ENCODE measurements at regions not wholly inside any gene's neighbourhood (a gene's known extent, or its start where the extent isn't known, plus 50 kb on each side); places are given as distances from the start of the nearest gene placed in this dataset.

- WGBS, 4 donors, result 13 to 24% (median 16%) methylated on average over 2 of the region's 2 CpGs
- Histone ChIP-seq H3K27ac (peak overlapping the region; percentile 46 to 86 (median 81)), H3K27me3 (no peaks in the 10 kb centered on the region), H3K4me3 (no peak overlapping the region), H3K9me3 (replicated peaks in 1 of 3) (no peaks in the 10 kb centered on the region), H3K4me1 (replicated peaks in 1 of 2) (peaks cover 16 to 21% of the 10 kb centered on the region in 2 donors), H3K36me3 (replicated peaks in 1 of 2) (no peaks in the 10 kb centered on the region)
- peak; percentile 44 to 84 (median 74) for DNase-seq
- no peak for TF ChIP-seq CTCF (IDR thresholded peaks at IDR 0.05)
- peak in 1 of 2 donors; percentile 51 for TF ChIP-seq POLR2A (IDR thresholded peaks at IDR 0.05)
- intact Hi-C loops (cut with DNase I), result no loop called here
Measured at GRCh38 chr6:155528982-155529453, 73.4 kb upstream of the NOX3 start.

- Histone ChIP-seq H3K36me3 (replicated peaks in 1 of 2) (no peaks in the 10 kb centered on the region), H3K4me1 (replicated peaks in 1 of 2) (peaks cover 16 to 21% of the 10 kb centered on the region in 2 donors), H3K27ac (peak overlapping the region; percentile 55 to 86 (median 79)), H3K4me3 (no peak overlapping the region), H3K27me3 (no peaks in the 10 kb centered on the region), H3K9me3 (replicated peaks in 1 of 3) (no peaks in the 10 kb centered on the region)
- DNase-seq, result no peak
- 32 to 48% (median 40%) methylated on average over 1 of the region's 1 CpG for WGBS, 4 donors
- TF ChIP-seq POLR2A (IDR thresholded peaks at IDR 0.05), result no peak
- no peak for TF ChIP-seq CTCF (IDR thresholded peaks at IDR 0.05)
- intact Hi-C loops (cut with DNase I), result no loop called here
Measured at GRCh38 chr6:155528335-155528734, 72.7 kb upstream of the NOX3 start.

- Histone ChIP-seq H3K27ac (no peak overlapping the region), H3K4me1 (replicated peaks in 1 of 2) (peaks cover 16 to 21% of the 10 kb centered on the region in 2 donors), H3K4me3 (no peak overlapping the region), H3K9me3 (replicated peaks in 1 of 3) (no peaks in the 10 kb centered on the region), H3K27me3 (no peaks in the 10 kb centered on the region), H3K36me3 (replicated peaks in 1 of 2) (no peaks in the 10 kb centered on the region)
- intact Hi-C loops (cut with DNase I), result no loop called here
- DNase-seq, result no peak
- TF ChIP-seq POLR2A (IDR thresholded peaks at IDR 0.05) (no peak), CTCF (IDR thresholded peaks at IDR 0.05) (no peak)
- WGBS, 4 donors, result 93 to 100% (median 95%) methylated on average over 3 of the region's 3 CpGs
Measured at GRCh38 chr6:155527443-155527842, 71.8 kb upstream of the NOX3 start.

GRCh38 chr6:155523821-155524651, 68.4 kb upstream of the NOX3 start:
- H3K27me3 ChIP-seq, result no peaks in the 10 kb centered on the region
- H3K27ac ChIP-seq, result peak overlapping the region in 4 of 5 donors; percentile 21 to 75 (median 56)
- H3K9me3 ChIP-seq (replicated peaks in 1 of 3), result no peaks in the 10 kb centered on the region
- intact Hi-C loops (cut with DNase I), result no loop called here
- peaks cover 5 to 9% of the 10 kb centered on the region in 2 donors for H3K4me1 ChIP-seq (replicated peaks in 1 of 2)
- no peak overlapping the region for H3K4me3 ChIP-seq
- TF ChIP-seq POLR2A (IDR thresholded peaks at IDR 0.05) (no peak), CTCF (IDR thresholded peaks at IDR 0.05) (no peak)
- H3K36me3 ChIP-seq (replicated peaks in 1 of 2), result no peaks in the 10 kb centered on the region
- DNase-seq, result peak in 4 of 7 donors; percentile 16 to 38 (median 30)
- WGBS, 4 donors, result 50 to 62% (median 54%) methylated on average over 9 of the region's 9 CpGs
